Activated T-cell treated with anti-CD3 and anti-CD28 coated beads, Interleukin-2, amount 50 U/mL, for 48 hours (primary cell): ENCODE measurements at regions not wholly inside any gene's neighbourhood (a gene's known extent, or its start where the extent isn't known, plus 50 kb on each side); places are given as distances from the start of the nearest gene placed in this dataset.

Experiments used
- DNase-seq, 2 experiments: peaks; one replicate each; pipeline ENCODE4 v3.0.0-alpha.2; 2020

- no peak for DNase-seq
Observed at GRCh38 chr11:127194521-127194920, 194.0 kb upstream of the KIRREL3 start.

- no peak for DNase-seq
Observed at GRCh38 chr11:127193950-127194349, 193.4 kb upstream of the KIRREL3 start.

GRCh38 chr11:127191689-127192088, 191.1 kb upstream of the KIRREL3 start:
- DNase-seq: no peak

GRCh38 chr11:127191261-127191660, 190.7 kb upstream of the KIRREL3 start:
- no peak for DNase-seq

- DNase-seq: no peak
Observed at GRCh38 chr11:127182586-127183203, 182.1 kb upstream of the KIRREL3 start.

GRCh38 chr11:127157225-127157624, 156.7 kb upstream of the KIRREL3 start:
- DNase-seq: no peak

- DNase-seq: no peak
Observed at GRCh38 chr11:127149410-127149809, 148.8 kb upstream of the KIRREL3 start.

GRCh38 chr11:127143251-127143650, 142.7 kb upstream of the KIRREL3 start:
- no peak for DNase-seq

GRCh38 chr11:127138613-127139012, 138.0 kb upstream of the KIRREL3 start:
- no peak for DNase-seq

GRCh38 chr11:127137771-127138280, 137.3 kb upstream of the KIRREL3 start:
- no peak for DNase-seq

- no peak for DNase-seq
Observed at GRCh38 chr11:127136438-127136837, 135.9 kb upstream of the KIRREL3 start.

GRCh38 chr11:127135256-127135655, 134.7 kb upstream of the KIRREL3 start:
- DNase-seq: no peak

- DNase-seq: no peak
Observed at GRCh38 chr11:127133061-127133460, 132.5 kb upstream of the KIRREL3 start.

- no peak for DNase-seq
Observed at GRCh38 chr11:127130321-127130720, 129.8 kb upstream of the KIRREL3 start.

- no peak for DNase-seq
Observed at GRCh38 chr11:127126986-127127385, 126.4 kb upstream of the KIRREL3 start.

- DNase-seq: no peak
Observed at GRCh38 chr11:127119356-127119755, 118.8 kb upstream of the KIRREL3 start.

- DNase-seq: no peak
Observed at GRCh38 chr11:127118811-127119210, 118.2 kb upstream of the KIRREL3 start.

GRCh38 chr11:127117231-127117739, 116.7 kb upstream of the KIRREL3 start:
- DNase-seq: no peak

GRCh38 chr11:127115844-127116243, 115.3 kb upstream of the KIRREL3 start:
- DNase-seq: no peak

- no peak for DNase-seq
Observed at GRCh38 chr11:127114035-127114434, 113.5 kb upstream of the KIRREL3 start.

- DNase-seq: no peak
Observed at GRCh38 chr11:127110542-127110941, 110.0 kb upstream of the KIRREL3 start.

GRCh38 chr11:127109796-127110480, 109.4 kb upstream of the KIRREL3 start:
- DNase-seq: no peak

GRCh38 chr11:127108838-127109237, 108.3 kb upstream of the KIRREL3 start:
- DNase-seq: no peak

- no peak for DNase-seq
Observed at GRCh38 chr11:127106938-127107337, 106.4 kb upstream of the KIRREL3 start.
